AG09309 (cell line): ENCODE measurements at regions not wholly inside any gene's neighbourhood (a gene's known extent, or its start where the extent isn't known, plus 50 kb on each side); places are given as distances from the start of the nearest gene placed in this dataset.

ENCODE experiments used
- DNase-seq: peaks from one replicate; pipeline ENCODE4 v3.0.0-alpha.2; 2010; ENCODE audit warnings: low read depth
- H3K4me3 ChIP-seq: 2 replicates; pipeline ENCODE4 v1.5.1; 2011; ENCODE audit warnings: mild to moderate bottlenecking, low read depth, low read length, moderate library complexity; ENCODE audit not compliant: control insufficient read depth
- CTCF ChIP-seq: IDR thresholded peaks from 2 replicates; pipeline ENCODE4 v1.5.1; 2011; ENCODE audit warnings: mild to moderate bottlenecking, low read depth, low read length, inconsistent platforms; ENCODE audit not compliant: insufficient read depth, control insufficient read depth; ENCODE audit errors: missing control alignments

- DNase-seq, result no peak
- TF ChIP-seq CTCF, result no peak
- H3K4me3 ChIP-seq, result no peak overlapping the region
These were observed 91.7 kb upstream of the CHST15 start for GRCh38 chr10:124185084-124185483.

DNA sequence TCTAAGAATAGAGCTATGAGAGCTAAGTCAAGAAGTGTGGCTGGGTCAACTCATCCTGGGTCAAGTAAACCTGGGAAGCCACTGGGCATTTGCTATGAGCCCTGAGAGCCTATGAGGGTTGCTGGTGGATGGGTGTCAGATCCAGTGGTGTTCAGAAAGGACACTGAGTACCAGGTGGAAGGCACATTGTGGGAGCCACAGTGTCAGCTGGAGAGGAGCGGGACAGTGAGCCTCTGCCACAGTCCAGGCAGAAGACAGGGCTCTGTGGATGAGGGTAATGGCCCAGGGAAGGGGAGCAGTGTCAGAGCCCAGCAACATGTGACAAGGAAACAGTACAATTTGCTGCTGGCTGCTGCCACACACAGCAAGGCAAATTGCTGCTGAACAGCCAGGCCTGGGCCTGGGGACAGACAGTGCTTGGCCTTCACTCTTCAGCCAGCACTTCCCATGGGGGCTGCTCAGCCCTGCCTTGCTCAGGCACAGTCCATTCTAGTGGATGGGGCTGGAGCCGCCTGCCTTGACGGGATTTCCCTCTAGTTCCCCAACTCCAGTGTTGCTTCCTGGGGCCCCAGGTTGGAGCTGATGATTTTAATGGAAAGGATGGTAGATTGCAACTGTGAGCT, 90.9 kb upstream of the CHST15 start:
- no peak overlapping the region for H3K4me3 ChIP-seq
- DNase-seq, result no peak
- no peak for TF ChIP-seq CTCF

DNA sequence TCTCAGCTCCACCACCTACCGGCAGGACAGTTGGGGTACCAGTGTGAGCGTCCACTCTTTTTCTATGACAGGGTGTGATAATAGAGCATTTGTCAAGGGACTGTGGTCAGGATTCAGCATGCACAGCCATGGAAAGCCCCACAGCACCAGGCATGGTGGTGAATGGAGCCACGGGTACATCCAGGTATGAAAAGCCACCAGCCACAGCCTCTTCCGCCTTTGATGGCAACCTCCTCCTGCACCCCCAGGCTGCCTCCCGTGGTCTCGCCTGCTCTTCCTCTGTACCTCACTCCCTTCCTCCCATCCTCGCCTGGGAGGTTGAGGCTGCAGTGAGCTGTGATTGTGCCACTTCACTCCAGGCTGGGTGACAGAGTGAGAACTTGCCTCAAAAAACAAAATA, 90.2 kb upstream of the CHST15 start:
- no peak for DNase-seq
- H3K4me3 ChIP-seq, result no peak overlapping the region
- no peak for TF ChIP-seq CTCF

DNA sequence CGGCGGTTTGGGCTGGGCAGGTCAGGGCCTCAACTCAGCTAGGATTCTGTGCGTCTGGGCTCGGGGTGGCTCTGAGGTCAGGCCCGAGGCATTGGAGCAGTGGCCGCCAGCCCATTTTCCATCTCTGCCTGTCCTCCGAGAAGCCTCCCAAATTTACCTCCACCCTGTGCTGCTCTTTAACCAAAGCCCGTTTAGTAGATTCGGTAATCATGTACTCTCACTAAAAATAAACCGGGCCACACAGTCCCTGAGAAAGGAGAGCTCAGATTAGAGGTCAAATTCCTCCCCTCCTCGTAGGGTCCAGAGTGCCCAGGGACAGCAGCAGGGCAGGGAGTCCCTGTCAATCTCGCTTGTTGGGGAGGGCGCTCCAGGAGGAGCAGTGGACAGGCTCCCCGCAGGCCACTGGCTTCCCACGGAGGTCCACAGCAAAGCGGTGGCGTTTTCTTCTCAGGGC, 88.7 kb upstream of the CHST15 start:
- no peak for DNase-seq

DNA sequence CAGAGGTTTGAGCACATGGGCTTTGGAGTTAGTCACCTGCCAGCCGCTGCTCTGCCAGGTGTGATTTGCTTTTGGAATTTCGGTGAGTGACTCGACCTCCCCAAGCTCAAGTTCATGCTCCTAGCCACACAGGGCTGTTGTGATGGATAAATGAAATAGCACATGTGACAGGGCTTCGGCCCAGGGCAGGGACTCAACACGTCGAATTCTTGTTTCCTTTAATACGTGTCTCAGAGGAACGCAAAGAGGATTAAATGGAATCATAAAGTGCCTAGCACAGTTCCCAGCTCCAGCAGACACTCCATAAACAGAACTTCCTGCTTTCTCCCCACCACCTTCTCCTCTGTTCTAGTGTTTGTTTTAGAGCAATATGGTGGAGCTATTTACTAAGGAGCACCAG, 88.3 kb upstream of the CHST15 start:
- TF ChIP-seq CTCF, result no peak
- no peak overlapping the region for H3K4me3 ChIP-seq
- no peak for DNase-seq

More for the DNA sequence above, 88.7 kb upstream of the CHST15 start:
- no peak for TF ChIP-seq CTCF
- H3K4me3 ChIP-seq, result no peak overlapping the region

DNA sequence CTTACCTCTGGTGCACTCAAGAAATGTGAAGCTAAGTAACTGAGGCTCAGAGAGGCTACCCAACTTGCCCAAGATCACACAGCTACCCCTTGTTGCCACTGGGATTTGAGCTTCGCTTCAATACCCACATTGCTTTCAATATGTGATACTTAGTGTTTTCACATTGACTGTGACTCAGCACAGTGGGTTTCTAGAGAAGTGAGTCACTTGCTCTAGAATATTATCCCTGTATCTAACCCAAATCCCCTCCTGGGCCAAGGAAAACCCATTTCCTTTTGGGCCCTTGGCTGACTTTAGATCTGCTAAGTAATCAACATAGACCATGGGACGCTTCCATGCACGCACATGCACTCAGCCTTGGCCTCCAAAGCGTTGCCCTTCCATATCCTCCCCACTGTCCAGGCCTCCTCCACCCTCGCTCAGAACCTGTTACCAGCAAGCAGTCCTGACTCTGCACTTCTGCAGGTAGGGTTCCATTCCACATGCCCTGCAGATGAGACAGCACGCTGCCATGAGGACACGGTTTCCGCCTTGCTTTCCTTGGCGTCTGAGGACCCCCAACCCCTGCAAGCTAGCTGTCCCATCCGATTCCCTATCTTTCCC, 87.7 kb upstream of the CHST15 start:
- TF ChIP-seq CTCF, result no peak
- H3K4me3 ChIP-seq, result no peak overlapping the region
- DNase-seq, result no peak
